HG03558 (cell line): ENCODE measurements at regions not wholly inside any gene's neighbourhood (a gene's known extent, or its start where the extent isn't known, plus 50 kb on each side); places are given as distances from the start of the nearest gene placed in this dataset.
"Not testable (repeated sequence)": the region's sequence is repeated elsewhere in the genome, so short reads cannot be mapped to it uniquely, and the experiment has no call there.

Experiments
- ATAC-seq: cut with Tn5 transposase; IDR thresholded peaks from one replicate; pipeline ENCODE4 v1.9.1; 2021; ENCODE audit warnings: moderate number of reproducible peaks; ENCODE audit not compliant: unreplicated experiment; ENCODE audit errors: extremely low read depth

DNA sequence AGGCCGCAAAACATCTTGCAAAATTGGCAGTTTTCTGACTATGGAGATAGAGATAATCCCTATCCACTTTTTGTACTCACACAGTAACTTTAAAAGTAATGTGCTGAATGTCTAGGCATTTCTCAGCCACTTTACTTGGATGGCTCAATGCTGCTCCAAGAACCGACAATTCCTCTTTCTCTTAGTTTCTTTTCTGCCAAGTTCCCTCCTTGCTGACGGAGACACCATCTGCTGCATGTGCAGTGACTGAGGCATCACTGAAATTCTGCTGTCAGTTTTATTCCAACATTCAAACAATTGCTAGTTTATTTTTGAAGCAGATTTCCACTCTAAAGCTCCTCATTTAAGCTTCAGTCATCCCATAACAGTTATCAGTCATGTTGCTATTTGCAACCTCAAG is 116.0 kb upstream of the RBMS3 start:
- no peak for ATAC-seq

DNA sequence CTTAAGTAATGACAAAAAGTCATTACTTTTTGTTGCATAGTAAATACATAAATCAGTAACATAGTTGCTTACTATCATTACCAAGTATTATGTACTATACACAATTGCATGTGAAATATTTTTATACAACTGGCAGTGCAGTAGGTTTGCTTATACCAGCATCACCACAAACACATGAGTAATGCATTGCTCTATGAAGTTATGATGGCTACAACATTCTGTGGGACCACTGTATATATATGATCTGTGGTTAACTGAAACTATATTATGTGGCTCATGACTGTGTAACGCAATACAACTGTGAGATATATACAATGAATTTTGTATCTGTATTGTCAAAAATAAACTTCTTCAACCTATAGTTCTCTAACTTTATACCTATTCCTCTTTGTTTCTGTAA is 113.7 kb upstream of the RBMS3 start:
- no peak for ATAC-seq

DNA sequence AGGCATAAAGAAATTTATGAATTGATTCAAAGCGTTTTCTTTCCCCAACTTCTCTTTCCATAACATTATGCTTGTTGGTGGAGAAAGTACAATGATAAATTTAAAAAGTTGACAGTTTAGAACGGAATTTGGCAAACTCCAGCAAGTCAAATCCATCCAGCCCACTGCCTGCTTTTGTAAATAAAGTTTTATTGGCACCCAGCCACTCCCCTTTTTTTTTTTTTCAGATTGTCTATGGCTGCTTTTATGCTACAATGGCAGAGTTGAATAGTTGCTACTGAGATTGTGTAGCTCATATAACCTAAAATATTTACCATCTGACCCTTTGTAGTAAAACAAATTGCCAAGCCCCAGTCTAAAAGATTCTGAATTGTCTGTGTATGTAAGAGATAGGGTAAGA is 112.8 kb upstream of the RBMS3 start:
- no peak for ATAC-seq

DNA sequence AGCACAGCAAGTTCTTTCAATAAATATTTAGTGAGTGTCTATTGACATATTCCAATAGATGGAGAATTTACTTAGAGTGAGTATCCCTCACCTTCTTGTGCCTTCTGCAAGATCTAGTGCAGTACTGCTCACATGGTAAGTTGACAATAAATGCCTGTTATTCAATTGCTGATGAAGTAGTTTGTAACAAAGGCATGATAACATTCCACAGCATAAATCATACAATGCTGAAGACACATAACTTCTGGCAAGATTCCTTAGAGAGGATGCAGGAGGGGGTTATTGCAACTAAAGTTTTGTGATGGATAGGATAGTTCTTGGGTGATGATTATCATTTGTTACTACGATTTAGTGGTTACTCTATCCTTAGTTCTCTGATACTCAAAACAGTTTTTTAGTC is 112.2 kb upstream of the RBMS3 start:
- ATAC-seq: no peak

DNA sequence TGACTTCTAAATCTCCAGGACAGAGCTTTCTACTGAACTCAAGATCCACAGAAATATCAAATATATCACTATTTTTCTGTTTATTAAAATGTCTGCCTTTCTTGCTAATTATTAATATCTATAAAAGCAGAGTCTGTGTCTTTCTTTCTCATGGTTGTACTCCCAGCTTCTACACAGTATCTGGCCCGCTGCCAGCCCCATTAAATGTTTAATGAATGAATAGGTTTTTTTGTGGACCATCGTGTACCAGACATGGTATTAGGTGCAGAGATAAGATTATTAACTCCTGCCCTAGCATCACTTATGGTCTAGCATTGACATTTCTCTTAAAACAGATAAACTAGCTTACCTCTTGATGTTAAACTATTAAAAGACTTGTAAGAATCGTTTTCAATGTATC is 111.4 kb upstream of the RBMS3 start:
- no peak for ATAC-seq

DNA sequence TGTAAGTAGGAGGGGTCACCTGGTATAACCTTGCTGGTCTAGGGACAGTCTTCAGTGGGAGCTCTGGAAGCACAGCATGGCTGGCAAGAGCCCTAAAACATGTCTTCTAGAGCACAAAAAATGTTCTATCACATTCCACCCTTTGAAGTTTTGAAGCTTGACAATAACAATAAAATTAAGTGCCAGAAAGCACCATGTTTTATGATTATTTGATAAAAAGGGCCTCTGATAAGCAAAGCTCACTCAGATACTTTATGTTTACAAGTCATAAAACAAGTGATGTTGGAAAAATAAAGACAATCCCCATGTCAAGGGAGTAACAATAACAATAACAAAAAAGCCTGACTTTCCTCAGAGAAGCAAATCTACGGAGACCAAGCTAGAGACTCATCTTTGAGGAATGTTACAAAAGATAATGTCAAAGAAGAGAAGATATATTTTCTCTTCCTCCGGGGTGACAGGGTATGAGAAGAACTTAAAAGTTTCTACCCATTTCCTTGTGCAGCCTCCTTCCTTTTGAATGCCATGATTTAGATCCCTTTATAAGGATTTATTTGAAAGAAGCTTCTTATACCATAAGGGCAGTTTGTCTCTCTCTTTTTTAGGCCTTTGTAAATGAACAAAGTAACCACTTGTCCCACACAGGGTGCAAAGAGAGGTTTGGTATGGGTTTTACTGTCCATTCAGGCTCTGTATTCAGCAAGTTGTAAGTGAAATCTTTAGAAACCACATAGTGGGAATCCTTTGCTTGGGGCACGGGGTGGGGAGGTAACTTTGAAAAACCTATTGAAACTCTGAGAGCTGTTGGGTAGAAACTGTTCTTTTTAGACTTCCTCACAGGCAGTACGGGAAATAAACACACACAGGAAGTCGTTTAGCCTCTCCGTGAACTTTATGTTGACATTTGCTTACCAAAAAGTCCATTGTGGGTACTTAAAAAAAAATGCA is 109.6 kb upstream of the RBMS3 start:
- no peak for ATAC-seq

DNA sequence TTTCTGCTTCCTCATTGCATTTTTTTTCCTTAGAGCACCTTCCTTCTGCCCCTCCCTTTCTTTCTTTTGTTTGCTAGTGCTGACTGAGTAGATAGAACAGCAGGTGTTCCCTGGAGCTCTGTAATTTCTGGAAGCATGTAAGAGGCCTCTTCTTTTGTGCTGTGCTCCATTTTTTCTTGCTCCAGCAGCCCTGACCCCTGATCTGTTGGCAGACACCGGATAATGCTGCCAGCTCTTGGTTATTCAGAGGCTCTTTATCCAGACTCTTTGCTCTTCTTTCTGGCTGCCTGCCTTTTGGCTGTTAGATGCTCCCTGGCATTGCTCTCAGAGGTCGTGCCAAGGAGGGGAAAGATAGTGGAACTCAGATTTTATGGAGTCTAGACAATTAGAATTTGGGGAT is 104.4 kb upstream of the RBMS3 start:
- no peak for ATAC-seq

DNA sequence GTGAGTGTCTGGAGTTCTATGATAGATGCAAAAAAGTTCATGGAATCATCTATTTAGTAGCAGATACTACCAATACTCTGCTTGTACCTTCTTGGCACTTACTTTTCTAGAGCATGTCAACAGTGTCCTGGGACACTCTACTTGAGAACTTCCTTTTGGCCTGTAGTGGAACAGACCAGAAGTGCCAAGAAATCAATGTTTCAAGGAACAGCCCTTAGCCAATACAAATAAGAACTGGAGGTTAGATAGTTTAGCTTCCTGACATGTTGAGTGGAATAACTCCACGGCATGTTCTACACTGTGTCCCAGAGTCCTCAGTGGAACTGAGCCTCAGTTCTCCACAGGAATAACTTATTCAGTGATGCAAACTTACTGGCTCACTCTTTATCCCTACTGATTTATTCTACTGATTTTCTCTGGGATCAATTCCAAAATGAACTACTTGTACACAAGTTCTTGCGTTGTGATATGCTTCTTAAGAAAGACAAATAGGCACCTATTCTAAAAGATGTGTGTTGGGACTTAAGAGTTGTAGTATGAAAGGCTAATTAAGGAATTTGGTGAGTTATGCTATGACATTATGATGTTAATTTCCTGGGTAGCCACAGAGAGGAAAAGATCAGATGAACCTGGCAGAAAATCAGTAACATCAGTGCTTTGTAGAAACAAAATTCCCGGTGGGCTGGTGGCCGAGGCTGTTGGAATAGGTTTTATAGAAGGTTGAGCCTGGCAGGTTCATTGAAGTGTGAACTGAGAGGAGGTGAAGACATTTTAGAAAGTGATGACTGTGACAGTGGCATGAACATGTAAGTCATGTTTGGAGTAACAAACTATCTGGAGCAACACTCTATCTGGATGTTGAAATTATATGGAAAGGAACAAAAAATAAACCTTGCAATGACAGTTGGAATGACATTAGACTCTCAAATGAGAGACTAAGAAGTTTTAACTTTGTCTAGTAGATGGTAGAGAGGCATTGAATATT is 101.8 kb upstream of the RBMS3 start:
- no peak for ATAC-seq

DNA sequence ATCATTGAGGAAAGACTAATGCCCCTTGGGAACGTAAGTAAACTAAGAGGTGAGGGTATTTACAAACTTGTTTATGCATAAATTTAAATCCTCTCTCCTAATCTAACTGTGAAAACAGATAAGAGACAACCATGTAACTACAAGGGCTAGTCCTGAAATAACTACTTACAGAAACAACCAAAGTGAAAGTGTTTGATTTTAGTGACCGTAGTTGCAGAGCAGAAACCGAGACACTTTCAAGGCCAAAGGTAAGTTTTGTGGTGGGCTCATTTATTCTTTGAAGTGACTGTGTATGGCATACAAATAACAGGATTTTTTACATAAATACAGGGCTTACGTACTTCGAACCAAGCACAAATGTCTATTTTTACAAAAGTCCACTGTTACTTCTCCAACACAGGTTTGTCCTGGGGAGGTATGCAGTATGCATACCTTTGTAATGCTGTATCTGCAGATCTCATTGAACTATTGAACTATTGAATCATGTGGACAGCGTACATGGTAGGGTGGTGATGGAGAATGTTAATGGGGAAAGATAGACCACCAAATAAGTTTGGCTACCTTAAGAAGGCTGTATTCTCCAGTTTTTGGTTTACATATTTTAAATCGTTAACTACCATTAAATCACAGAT is 99.6 kb upstream of the RBMS3 start:
- no peak for ATAC-seq

DNA sequence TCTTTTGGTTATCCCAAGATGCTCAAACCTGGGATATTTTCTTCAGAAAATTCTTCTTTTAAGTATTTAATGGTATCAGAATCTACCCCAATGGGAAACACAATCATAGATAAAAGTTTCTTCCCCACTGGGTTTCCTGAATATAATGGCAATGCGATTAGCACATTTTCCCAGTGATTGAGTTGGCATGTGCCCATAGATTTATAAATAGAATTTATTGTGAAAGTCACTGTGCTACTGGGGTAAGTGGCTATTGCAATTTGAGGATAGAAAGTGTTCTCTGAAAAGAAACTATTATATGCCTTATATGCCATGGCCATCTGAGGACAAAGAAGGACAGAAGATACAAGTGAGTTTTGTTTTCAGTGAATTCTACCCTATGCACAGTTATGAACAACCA is 99.0 kb upstream of the RBMS3 start:
- ATAC-seq: no peak

DNA sequence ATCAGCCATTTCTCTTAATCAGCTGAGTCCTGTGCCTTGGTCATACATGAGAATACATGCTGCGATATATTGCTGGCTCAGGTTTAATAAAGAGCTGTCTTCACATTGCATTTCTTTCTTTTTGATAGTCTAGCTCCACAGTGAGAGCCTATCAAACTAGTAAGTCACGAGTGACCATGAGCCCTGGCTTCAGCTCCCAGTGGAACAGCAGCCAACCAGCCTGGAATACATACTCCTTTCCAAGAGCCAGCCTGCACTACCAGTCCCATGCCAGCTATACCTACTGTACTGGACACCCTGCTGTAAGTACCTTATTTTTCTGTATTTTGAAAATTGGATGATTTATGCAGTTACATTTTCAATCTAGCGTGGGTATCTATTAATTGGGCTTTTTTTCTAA is 98.0 kb upstream of the RBMS3 start:
- ATAC-seq: not testable (repeated sequence)

DNA sequence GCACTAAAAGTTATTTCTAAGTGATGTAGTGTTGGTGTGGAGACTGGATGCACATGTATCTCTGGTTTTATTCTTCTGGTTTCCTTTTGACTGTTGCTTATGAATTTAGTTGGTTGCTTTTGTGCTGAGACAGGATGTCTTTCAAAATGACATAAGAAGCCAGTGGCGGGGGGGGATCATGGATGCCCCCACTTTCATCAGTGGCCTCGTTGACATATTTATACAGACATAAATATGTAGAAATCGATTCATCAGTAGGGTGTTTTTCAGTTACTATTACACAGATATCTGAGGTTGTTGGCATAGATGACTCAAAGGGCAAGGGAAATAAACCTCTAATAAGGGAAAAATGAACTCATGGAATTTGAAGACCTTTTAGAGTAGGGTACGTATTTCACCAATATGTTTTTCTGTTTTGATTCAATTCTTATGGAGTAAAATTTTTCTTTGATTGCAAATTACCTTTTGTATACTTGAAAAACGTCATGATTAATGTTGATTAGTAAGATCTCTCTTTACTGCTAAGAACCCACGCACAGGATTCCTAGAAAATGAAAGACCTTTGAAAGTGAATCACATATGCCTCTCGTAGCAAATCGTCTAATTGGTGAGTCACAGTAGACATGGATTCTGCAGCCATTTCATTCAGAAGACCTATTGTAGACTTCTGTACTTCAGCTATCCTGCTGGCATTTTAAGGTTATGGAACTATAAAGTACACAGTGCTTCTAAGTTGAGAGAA is 97.4 kb upstream of the RBMS3 start:
- no peak for ATAC-seq

DNA sequence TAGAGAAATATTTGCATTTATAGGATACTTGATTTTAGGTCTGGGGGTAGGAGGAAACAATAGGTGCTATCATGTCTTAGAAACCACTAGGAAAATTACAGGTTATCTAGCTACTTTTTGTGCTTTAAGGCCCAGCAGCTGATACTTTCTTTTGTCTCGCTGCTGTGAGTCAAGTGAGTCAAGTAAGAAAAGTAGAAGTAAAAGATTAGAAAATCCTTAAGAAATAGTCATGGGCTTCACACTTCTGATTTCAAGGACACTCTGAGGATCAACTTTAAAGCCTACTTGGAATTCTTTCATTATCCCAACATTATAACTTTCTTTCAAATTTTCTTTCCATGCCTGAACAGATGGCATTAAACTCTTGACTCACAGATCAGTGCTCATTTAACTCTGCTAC is 95.2 kb upstream of the RBMS3 start:
- ATAC-seq: no peak

DNA sequence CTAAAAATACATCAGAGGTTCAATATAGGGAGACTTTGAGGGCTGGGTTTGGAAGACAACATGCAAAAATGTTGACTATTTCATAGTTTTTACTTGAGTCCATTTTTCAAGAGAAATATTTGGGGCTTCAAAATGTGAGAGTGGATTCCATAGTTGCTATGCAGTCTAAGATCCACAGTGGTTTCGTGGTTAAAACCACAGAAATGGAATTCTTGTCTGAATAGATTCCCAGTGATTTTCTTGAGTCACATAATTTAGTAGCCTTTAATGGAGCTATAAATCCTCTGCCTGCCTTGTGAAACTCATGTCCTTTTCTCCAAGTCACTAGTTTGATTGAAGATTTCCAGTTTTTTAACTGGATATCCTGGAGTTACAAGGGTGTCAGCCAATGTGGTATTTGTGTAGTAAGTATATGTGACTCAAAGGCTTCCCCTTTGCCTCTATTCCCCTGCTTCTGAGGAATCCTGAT is 94.7 kb upstream of the RBMS3 start:
- no peak for ATAC-seq

DNA sequence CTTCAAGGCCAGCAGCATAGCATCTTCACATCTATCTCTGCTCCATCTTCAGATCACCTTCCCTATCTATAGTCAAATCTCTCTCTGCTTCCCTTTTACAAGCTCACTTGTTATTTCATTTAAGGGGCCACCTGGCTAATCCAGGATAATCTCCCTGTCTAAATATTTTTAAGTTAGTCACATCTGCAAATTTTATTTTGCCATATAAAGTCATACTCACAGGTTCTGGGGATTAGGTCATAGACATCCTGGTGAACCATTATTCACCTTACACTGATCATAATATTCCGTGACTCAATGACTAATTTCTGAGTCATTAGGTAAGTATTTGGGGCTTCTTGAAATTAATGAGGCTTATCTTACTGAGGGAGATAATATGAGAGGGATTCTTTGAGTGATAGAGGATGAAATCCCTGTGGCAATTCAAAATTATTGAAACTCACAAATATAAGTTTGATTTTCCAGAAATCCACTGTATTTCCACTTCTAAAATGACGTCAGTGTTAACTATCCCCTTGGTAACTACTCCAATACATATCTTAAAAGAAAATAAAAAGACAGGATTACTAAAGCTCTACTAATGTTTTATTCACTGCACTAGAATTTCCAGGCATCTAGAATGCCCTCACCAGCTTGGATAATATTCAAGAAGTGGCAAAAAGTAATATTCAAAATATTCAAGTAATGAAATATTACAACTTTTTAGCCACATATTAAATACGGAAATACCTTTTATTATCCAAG is 93.7 kb upstream of the RBMS3 start:
- no peak for ATAC-seq

DNA sequence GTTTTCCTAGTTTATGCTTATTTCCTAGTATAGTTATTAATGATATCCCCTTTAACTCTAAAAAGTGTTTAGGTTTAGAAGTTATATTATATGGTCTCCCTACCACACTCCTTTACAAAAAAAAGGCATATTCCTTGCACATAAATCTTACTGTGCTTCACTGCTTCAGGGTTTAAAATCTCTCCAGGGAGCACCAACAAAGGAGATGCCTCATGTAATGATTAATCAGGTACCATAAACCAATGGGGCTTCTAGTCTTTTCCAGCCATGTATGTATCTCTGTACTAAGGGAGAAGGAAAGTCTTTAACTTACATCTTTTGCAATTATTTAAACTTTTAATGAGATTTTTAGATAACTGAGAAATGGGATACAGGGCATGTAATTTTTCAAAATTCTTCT is 91.5 kb upstream of the RBMS3 start:
- no peak for ATAC-seq

DNA sequence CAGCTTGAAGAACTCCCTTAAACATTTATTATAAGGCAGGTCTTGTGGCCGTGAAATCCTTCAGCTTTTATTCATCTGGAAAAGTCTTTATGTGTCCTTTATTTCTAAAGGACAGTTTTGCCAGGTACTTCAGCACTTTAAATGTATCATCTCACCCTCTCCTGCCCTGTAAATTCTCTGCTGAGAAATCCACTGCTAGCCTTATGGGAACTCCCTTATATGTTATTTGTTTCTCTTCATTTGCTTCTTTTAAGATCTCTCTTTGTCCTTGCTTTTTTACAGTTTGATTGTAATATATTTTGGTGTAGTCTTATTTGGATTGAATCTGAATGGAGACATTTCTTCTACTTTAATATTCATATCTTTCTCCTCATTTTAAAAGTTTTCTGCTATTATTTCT is 86.7 kb upstream of the RBMS3 start:
- ATAC-seq: no peak

DNA sequence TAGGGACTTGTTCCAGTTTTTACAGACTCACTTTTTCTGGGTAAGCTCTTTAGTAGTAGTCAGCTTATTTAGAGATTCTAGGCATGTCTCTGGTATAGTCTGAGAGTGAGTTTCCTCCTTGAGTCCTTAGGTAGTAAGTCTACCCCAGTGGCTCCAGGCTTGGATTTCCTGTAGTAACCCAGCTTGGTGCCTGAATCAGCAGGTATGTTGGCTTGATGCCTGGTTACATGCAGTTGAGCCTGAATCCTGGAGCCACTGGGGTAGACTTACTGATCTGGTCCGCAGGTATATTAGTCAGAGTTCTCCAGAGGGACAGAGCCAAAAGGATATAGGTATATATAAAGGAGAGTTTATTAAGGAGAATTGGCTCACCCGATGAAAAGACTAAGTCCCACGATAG is 85.8 kb upstream of the RBMS3 start:
- ATAC-seq: no peak

DNA sequence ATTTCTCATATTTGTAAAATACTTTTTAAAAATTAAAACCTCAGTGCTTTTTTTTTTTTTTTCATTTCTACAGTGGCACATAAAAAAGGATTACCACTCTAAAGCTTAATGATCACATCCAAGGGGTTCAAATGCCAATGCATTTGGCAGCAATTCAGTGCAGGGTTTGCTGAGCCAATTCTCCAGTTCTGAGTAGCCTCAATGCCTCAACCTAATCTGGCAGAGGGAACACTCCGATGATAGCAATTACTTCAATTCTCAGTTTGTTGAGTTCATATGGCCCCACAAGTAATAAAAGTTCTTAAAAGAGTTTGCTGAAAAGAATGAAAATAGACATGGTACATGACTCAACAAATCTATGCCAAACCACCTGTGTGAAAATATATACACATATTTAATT is 79.3 kb upstream of the RBMS3 start:
- no peak for ATAC-seq
